ENCODE measurements at regions not wholly inside any gene's neighbourhood (a gene's known extent, or its start where the extent isn't known, plus 50 kb on each side); places are given as distances from the start of the nearest gene placed in this dataset.

DNA sequence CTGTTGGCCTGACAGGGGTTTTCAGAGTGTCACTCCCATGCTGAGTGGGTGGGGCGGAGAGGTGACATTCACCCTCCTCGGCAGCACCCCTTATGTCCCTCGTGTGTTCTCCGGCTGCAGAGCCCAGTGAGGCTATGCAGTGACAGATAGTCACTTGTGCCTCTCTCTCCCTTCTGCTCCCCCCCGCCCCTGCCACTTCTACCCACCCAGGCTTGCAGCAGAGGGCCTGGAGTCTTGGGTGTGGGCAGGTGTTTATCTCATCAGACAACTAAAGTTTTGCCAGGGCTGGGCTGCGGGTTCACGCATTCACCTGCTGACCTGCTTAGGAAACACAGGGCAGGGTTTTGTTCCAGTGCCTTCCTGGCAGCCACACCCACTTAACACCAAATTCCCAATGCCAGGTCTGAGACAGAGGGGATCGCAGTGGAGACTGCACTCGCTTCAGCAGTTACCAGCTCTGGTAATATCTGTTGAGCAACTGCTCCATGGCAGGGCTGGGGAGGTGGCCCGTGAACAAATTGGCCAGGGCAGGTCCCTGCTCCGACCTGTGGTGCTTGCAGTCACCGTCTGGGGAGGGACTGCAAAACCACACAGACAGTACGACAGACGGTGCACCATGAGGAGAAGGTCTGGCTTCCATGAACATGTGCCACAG, 50.5 kb upstream of the ADA2 start:
- Histone ChIP-seq H3K4me2 (ENCODE audit: low read length) (peak overlapping the region; percentile 66), H3K9ac (ENCODE audit: low read length) (peak overlapping the region; percentile 50; the same call in 1 of the 2 replicates), H3K4me3 (ENCODE audit: low read depth, low read length, poor library complexity, severe bottlenecking) (peak overlapping the region; percentile 42), H3K9me3 (ENCODE audit: low read length) (no peaks in the 10 kb centered on the region), H3K4me1 (ENCODE audit: insufficient read depth, low read length, severe bottlenecking) (peaks cover 55% of the 10 kb centered on the region), H3F3A (ENCODE audit: insufficient read depth, low read length) (no peaks in the 10 kb centered on the region), H4K20me1 (ENCODE audit: insufficient read depth, low read length) (no peaks in the 10 kb centered on the region), H3K36me3 (ENCODE audit: insufficient read depth, low read length) (no peaks in the 10 kb centered on the region), H3K27me3 (ENCODE audit: insufficient read depth, low read length) (no peaks in the 10 kb centered on the region), H3K27ac (ENCODE audit: low read depth, low read length, poor library complexity, severe bottlenecking) (peak overlapping the region; percentile 83), H3K9me2 (ENCODE audit: low read depth, low read length) (no peaks in the 10 kb centered on the region), H2AFZ (ENCODE audit: low read length) (no peak overlapping the region; the same call in 1 of the 2 replicates), H3K79me2 (ENCODE audit: insufficient read depth, low read length) (no peaks in the 10 kb centered on the region)
- TF ChIP-seq EZH2 (IDR thresholded peaks at IDR 0.05; ENCODE audit: borderline replicate concordance, low read length) = no peak
- TF ChIP-seq, protein P1, sequence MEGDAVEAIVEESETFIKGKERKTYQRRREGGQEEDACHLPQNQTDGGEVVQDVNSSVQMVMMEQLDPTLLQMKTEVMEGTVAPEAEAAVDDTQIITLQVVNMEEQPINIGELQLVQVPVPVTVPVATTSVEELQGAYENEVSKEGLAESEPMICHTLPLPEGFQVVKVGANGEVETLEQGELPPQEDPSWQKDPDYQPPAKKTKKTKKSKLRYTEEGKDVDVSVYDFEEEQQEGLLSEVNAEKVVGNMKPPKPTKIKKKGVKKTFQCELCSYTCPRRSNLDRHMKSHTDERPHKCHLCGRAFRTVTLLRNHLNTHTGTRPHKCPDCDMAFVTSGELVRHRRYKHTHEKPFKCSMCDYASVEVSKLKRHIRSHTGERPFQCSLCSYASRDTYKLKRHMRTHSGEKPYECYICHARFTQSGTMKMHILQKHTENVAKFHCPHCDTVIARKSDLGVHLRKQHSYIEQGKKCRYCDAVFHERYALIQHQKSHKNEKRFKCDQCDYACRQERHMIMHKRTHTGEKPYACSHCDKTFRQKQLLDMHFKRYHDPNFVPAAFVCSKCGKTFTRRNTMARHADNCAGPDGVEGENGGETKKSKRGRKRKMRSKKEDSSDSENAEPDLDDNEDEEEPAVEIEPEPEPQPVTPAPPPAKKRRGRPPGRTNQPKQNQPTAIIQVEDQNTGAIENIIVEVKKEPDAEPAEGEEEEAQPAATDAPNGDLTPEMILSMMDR (IDR thresholded peaks at IDR 0.05; ENCODE audit: low read length) = no peak

GRCh38 chr22:17269224-17269606, 50.0 kb upstream of the ADA2 start:
- Histone ChIP-seq H3K79me2 (ENCODE audit: insufficient read depth, low read length) (no peaks in the 10 kb centered on the region), H2AFZ (ENCODE audit: low read length) (no peak overlapping the region), H3K9me2 (ENCODE audit: low read depth, low read length) (no peaks in the 10 kb centered on the region), H3F3A (ENCODE audit: insufficient read depth, low read length) (no peaks in the 10 kb centered on the region), H3K27ac (ENCODE audit: low read depth, low read length, poor library complexity, severe bottlenecking) (peak overlapping the region; percentile 83), H3K4me1 (ENCODE audit: insufficient read depth, low read length, severe bottlenecking) (peaks cover 55% of the 10 kb centered on the region), H3K9me3 (ENCODE audit: low read length) (no peaks in the 10 kb centered on the region), H3K4me2 (ENCODE audit: low read length) (peak overlapping the region; percentile 66; the same call in 1 of the 2 replicates), H3K36me3 (ENCODE audit: insufficient read depth, low read length) (no peaks in the 10 kb centered on the region), H4K20me1 (ENCODE audit: insufficient read depth, low read length) (no peaks in the 10 kb centered on the region), H3K27me3 (ENCODE audit: insufficient read depth, low read length) (no peaks in the 10 kb centered on the region), H3K9ac (ENCODE audit: low read length) (peak overlapping the region; percentile 19; the same call in 1 of the 2 replicates), H3K4me3 (ENCODE audit: low read depth, low read length, poor library complexity, severe bottlenecking) (no peak overlapping the region)
- no peak for TF ChIP-seq EZH2 (IDR thresholded peaks at IDR 0.05; ENCODE audit: borderline replicate concordance, low read length)
- TF ChIP-seq, protein P1 (IDR thresholded peaks at IDR 0.05; ENCODE audit: low read length) = no peak
